Neural progenitor cell (in vitro differentiated cells): ENCODE measurements at regions not wholly inside any gene's neighbourhood (a gene's known extent, or its start where the extent isn't known, plus 50 kb on each side); places are given as distances from the start of the nearest gene placed in this dataset.
A peak's percentile ranks its signal among the peaks of the same experiment; 100 is the strongest.

Source experiments
- DNase-seq: peaks from one replicate; pipeline ENCODE4 v3.0.0-alpha.2; 2016; ENCODE audit warnings: low spot score
- H2AFZ ChIP-seq: fragments of 200-600 bp; sonication (generic); replicated peaks from 2 replicates; pipeline ENCODE4 v1.6.1; 2016; ENCODE audit warnings: antibody characterized with exemption
- H3F3A ChIP-seq: fragments of 200-600 bp; sonication (generic); 2 replicates; pipeline ENCODE4 v1.6.1; 2016; ENCODE audit warnings: antibody characterized with exemption, low read depth
- H3K27ac ChIP-seq: fragments of 200-600 bp; sonication (generic); 2 replicates; pipeline ENCODE4 v1.5.1; 2016; ENCODE audit warnings: mild to moderate bottlenecking
- H3K27me3 ChIP-seq: fragments of 200-600 bp; sonication (generic); 2 replicates; pipeline ENCODE4 v1.6.1; 2016; ENCODE audit warnings: mild to moderate bottlenecking, moderate library complexity
- H3K36me3 ChIP-seq: fragments of 200-600 bp; sonication (generic); 2 replicates; pipeline ENCODE4 v1.5.1; 2016
- H3K4me1 ChIP-seq: fragments of 200-600 bp; sonication (generic); 2 replicates; pipeline ENCODE4 v1.6.1; 2016; ENCODE audit warnings: mixed run types
- H3K4me2 ChIP-seq: fragments of 200-600 bp; sonication (generic); 2 replicates; pipeline ENCODE4 v1.6.1; 2016
- H3K4me3 ChIP-seq: fragments of 200-600 bp; sonication (generic); 2 replicates; pipeline ENCODE4 v1.5.1; 2016
- H3K79me2 ChIP-seq: fragments of 200-600 bp; sonication (generic); 2 replicates; pipeline ENCODE4 v1.6.1; 2016; ENCODE audit warnings: low read depth
- H3K9ac ChIP-seq: fragments of 200-600 bp; sonication (generic); 2 replicates; pipeline ENCODE4 v1.6.1; 2016
- H3K9me3 ChIP-seq: fragments of 200-600 bp; sonication (generic); 2 replicates; pipeline ENCODE4 v1.5.1; 2016; ENCODE audit warnings: low read depth
- H4K20me1 ChIP-seq: fragments of 200-600 bp; sonication (generic); 2 replicates; pipeline ENCODE4 v1.6.1; 2016; ENCODE audit warnings: low read depth
- H3K27ac Mint-ChIP-seq: 3 replicates; pipeline ENCODE4 v1.8.0; 2021; ENCODE audit warnings: mixed read lengths
- H3K27me3 Mint-ChIP-seq: 2 replicates; pipeline ENCODE4 v1.8.0; 2022; ENCODE audit warnings: low read depth, mild to moderate bottlenecking, inconsistent platforms, moderate library complexity, mixed read lengths; ENCODE audit not compliant: insufficient read depth
- H3K36me3 Mint-ChIP-seq: 3 replicates; pipeline ENCODE4 v1.8.0; 2021; ENCODE audit warnings: mixed read lengths
- H3K4me1 Mint-ChIP-seq: 3 replicates; pipeline ENCODE4 v1.8.0; 2021; ENCODE audit warnings: mixed read lengths
- H3K4me3 Mint-ChIP-seq: 3 replicates; pipeline ENCODE4 v1.8.0; 2021; ENCODE audit warnings: mild to moderate bottlenecking, moderate library complexity, mixed read lengths
- H3K9me3 Mint-ChIP-seq: 3 replicates; pipeline ENCODE4 v1.8.0; 2020; ENCODE audit warnings: mixed read lengths
- CTCF ChIP-seq: fragments of 200-600 bp; sonication (generic); IDR thresholded peaks from 2 replicates; pipeline ENCODE4 v1.5.1; 2017; ENCODE audit warnings: antibody characterized with exemption, mild to moderate bottlenecking
- EZH2 ChIP-seq: fragments of 200-600 bp; sonication (generic); IDR thresholded peaks from 2 replicates; pipeline ENCODE4 v1.6.1; 2017; ENCODE audit warnings: antibody characterized with exemption, mild to moderate bottlenecking, moderate library complexity
- EZH2phosphoT487 ChIP-seq: fragments of 200-600 bp; sonication (generic); IDR thresholded peaks from 2 replicates; pipeline ENCODE4 v1.6.1; 2017; ENCODE audit warnings: antibody characterized with exemption

DNA sequence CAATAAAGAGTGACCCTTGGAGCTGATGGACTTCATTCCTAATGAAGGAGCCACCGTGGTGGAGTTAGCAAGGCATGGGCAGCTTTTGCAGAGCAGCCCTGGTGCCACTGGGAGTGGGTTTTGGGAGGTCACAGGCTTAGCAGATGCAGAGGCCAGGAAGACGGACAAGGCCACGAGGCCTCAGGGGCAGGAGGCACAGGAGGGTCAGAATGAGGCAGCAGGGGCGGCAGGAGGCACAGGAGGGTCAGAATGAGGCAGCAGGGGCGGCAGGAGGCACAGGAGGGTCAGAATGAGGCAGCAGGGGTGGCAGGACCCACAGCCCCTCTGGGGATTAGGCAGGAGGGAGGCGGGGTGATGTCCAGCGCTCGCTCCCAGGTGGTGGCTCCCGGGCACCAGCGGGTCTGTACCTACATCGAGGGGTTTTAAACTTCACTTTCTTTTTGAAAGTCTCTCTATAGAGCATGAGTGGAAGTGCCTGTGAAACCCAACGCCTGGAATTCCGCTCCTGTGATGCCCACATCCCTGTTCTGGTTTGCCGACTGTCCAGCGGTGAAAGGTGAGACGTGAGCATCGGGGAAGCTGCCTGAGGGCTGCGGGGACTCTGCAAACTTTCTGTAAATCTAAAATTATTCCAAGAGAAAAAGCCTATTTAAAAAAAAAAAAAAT, 521.6 kb downstream of the BRD1 start:
- H3K36me3 Mint-ChIP-seq = no peaks in the 10 kb centered on the region
- no peak for DNase-seq
- no peak overlapping the region for H2AFZ ChIP-seq
- H3K27me3 ChIP-seq = no peaks in the 10 kb centered on the region
- no peaks in the 10 kb centered on the region for H3K9me3 ChIP-seq
- H3F3A ChIP-seq = no peaks in the 10 kb centered on the region
- H3K4me1 Mint-ChIP-seq = no peaks in the 10 kb centered on the region
- H3K4me2 ChIP-seq = no peak overlapping the region
- no peak overlapping the region for H3K4me3 Mint-ChIP-seq
- no peaks in the 10 kb centered on the region for H3K79me2 ChIP-seq
- H3K36me3 ChIP-seq = no peaks in the 10 kb centered on the region
- H3K4me1 ChIP-seq = peaks cover 3% of the 10 kb centered on the region
- H3K4me3 ChIP-seq = no peak overlapping the region
- H3K27ac Mint-ChIP-seq = no peak overlapping the region
- no peak overlapping the region for H3K9ac ChIP-seq
- H3K27me3 Mint-ChIP-seq = peaks cover 4% of the 10 kb centered on the region
- no peak overlapping the region for H3K27ac ChIP-seq
- H4K20me1 ChIP-seq = no peaks in the 10 kb centered on the region
- no peak for TF ChIP-seq CTCF
- TF ChIP-seq EZH2 = no peak
- TF ChIP-seq EZH2phosphoT487 = no peak
- H3K9me3 Mint-ChIP-seq = no peaks in the 10 kb centered on the region

GRCh38 chr22:49305214-49305965, 522.3 kb downstream of the BRD1 start:
- H3K27ac Mint-ChIP-seq = no peak overlapping the region
- Histone ChIP-seq H3K27me3 (no peaks in the 10 kb centered on the region), H3F3A (no peaks in the 10 kb centered on the region), H3K4me3 (peak overlapping the region; percentile 30), H3K79me2 (no peaks in the 10 kb centered on the region), H3K9ac (no peak overlapping the region), H3K9me3 (no peaks in the 10 kb centered on the region), H3K4me1 (peaks cover 3% of the 10 kb centered on the region), H3K36me3 (no peaks in the 10 kb centered on the region), H4K20me1 (no peaks in the 10 kb centered on the region), H3K27ac (no peak overlapping the region), H2AFZ (peak overlapping the region; percentile 85), H3K4me2 (peak overlapping the region; percentile 68)
- H3K4me3 Mint-ChIP-seq = peak overlapping the region; percentile 58
- no peak for TF ChIP-seq EZH2phosphoT487
- TF ChIP-seq CTCF = peak; percentile 96
- no peaks in the 10 kb centered on the region for H3K36me3 Mint-ChIP-seq
- H3K9me3 Mint-ChIP-seq = no peaks in the 10 kb centered on the region
- H3K4me1 Mint-ChIP-seq = peaks cover 3% of the 10 kb centered on the region
- peaks cover 7% of the 10 kb centered on the region for H3K27me3 Mint-ChIP-seq
- DNase-seq = peak; percentile 89

- no peaks in the 10 kb centered on the region for H3K9me3 Mint-ChIP-seq
- H3K4me3 ChIP-seq = no peak overlapping the region
- no peaks in the 10 kb centered on the region for H3K27me3 ChIP-seq
- no peak overlapping the region for H3K27ac ChIP-seq
- no peak overlapping the region for H2AFZ ChIP-seq
- peaks cover 4% of the 10 kb centered on the region for H3K4me1 Mint-ChIP-seq
- no peak for DNase-seq
- peaks cover 3% of the 10 kb centered on the region for H3K4me1 ChIP-seq
- H3K9me3 ChIP-seq = no peaks in the 10 kb centered on the region
- no peaks in the 10 kb centered on the region for H3F3A ChIP-seq
- H3K27ac Mint-ChIP-seq = no peak overlapping the region
- no peak overlapping the region for H3K4me3 Mint-ChIP-seq
- H4K20me1 ChIP-seq = no peaks in the 10 kb centered on the region
- no peak overlapping the region for H3K9ac ChIP-seq
- H3K27me3 Mint-ChIP-seq = peaks cover 7% of the 10 kb centered on the region
- H3K36me3 ChIP-seq = no peaks in the 10 kb centered on the region
- no peak overlapping the region for H3K4me2 ChIP-seq
- no peaks in the 10 kb centered on the region for H3K36me3 Mint-ChIP-seq
- no peaks in the 10 kb centered on the region for H3K79me2 ChIP-seq
- no peak for TF ChIP-seq CTCF
- no peak for TF ChIP-seq EZH2
- TF ChIP-seq EZH2phosphoT487 = no peak
Observed at GRCh38 chr22:49303781-49304461, 523.8 kb downstream of the BRD1 start.
